Activated CD8-positive, alpha-beta memory T cell treated with anti-CD3 and anti-CD28 coated beads, Interleukin-2, amount 50 U/mL, for 48 hours (primary cell): ENCODE measurements at regions not wholly inside any gene's neighbourhood (a gene's known extent, or its start where the extent isn't known, plus 50 kb on each side); places are given as distances from the start of the nearest gene placed in this dataset.

Source experiments
- DNase-seq: peaks from one replicate; pipeline ENCODE4 v3.0.0-alpha.2; 2020

GRCh38 chr7:118713039-118713438 lies 488.5 kb downstream of the ANKRD7 start:
- DNase-seq = no peak

- no peak for DNase-seq
These were observed 496.1 kb downstream of the ANKRD7 start for GRCh38 chr7:118720632-118721031.

- DNase-seq = no peak
These were observed 507.4 kb downstream of the ANKRD7 start for GRCh38 chr7:118731854-118732253.

- DNase-seq = no peak
These were observed 510.0 kb downstream of the ANKRD7 start for GRCh38 chr7:118734541-118734940.

- no peak for DNase-seq
These were observed 510.9 kb downstream of the ANKRD7 start for GRCh38 chr7:118735441-118735840.

GRCh38 chr7:118737935-118738334 lies 513.4 kb downstream of the ANKRD7 start:
- no peak for DNase-seq

GRCh38 chr7:118745927-118746326 lies 521.4 kb downstream of the ANKRD7 start:
- DNase-seq = no peak

GRCh38 chr7:118747473-118747872 lies 523.0 kb downstream of the ANKRD7 start:
- no peak for DNase-seq

GRCh38 chr7:118753479-118753878 lies 529.0 kb downstream of the ANKRD7 start:
- no peak for DNase-seq

GRCh38 chr7:118754608-118755007 lies 530.1 kb downstream of the ANKRD7 start:
- DNase-seq = no peak

GRCh38 chr7:118755067-118755625 lies 530.6 kb downstream of the ANKRD7 start:
- DNase-seq = no peak

- no peak for DNase-seq
These were observed 532.6 kb downstream of the ANKRD7 start for GRCh38 chr7:118757066-118757465.

- DNase-seq = no peak
These were observed 534.1 kb downstream of the ANKRD7 start for GRCh38 chr7:118758582-118758981.

- no peak for DNase-seq
These were observed 535.4 kb downstream of the ANKRD7 start for GRCh38 chr7:118759921-118760320.

- DNase-seq = no peak
These were observed 537.9 kb downstream of the ANKRD7 start for GRCh38 chr7:118762451-118762850.

GRCh38 chr7:118764221-118764620 lies 539.7 kb downstream of the ANKRD7 start:
- DNase-seq = no peak

GRCh38 chr7:118771672-118772071 lies 547.2 kb downstream of the ANKRD7 start:
- no peak for DNase-seq

- DNase-seq = no peak
These were observed 552.8 kb downstream of the ANKRD7 start for GRCh38 chr7:118777308-118777707.

- no peak for DNase-seq
These were observed 568.2 kb downstream of the ANKRD7 start for GRCh38 chr7:118792682-118793081.

GRCh38 chr7:118793582-118793981 lies 569.1 kb downstream of the ANKRD7 start:
- DNase-seq = no peak

GRCh38 chr7:118794419-118794818 lies 569.9 kb downstream of the ANKRD7 start:
- no peak for DNase-seq

- DNase-seq = no peak
These were observed 576.9 kb downstream of the ANKRD7 start for GRCh38 chr7:118801366-118801765.

GRCh38 chr7:118802726-118803125 lies 578.2 kb downstream of the ANKRD7 start:
- no peak for DNase-seq

- DNase-seq = no peak
These were observed 601.7 kb downstream of the ANKRD7 start for GRCh38 chr7:118826246-118826645.

- DNase-seq = no peak
These were observed 612.4 kb downstream of the ANKRD7 start for GRCh38 chr7:118836933-118837332.

- DNase-seq = no peak
These were observed 615.0 kb downstream of the ANKRD7 start for GRCh38 chr7:118839515-118839914.
